Heart left ventricle (tissue), 16 donors: ENCODE measurements at regions not wholly inside any gene's neighbourhood (a gene's known extent, or its start where the extent isn't known, plus 50 kb on each side); places are given as distances from the start of the nearest gene placed in this dataset.

ENCODE experiments used
- ATAC-seq, 4 donors: fragments of 200-7000 bp; cut with Tn5 transposase; one replicate each; pipeline ENCODE4 v1.9.1; 2020 to 2022; ENCODE audit warnings: moderate library complexity in 4 of 4, mild to moderate bottlenecking in 3 of 4, moderate number of reproducible peaks in 1 of 4
- DNase-seq, 5 donors: peaks; one replicate each; pipeline ENCODE4 v3.0.0-alpha.2; 2020
- H3K27ac ChIP-seq, 12 donors: fragments of 200-600 bp; sonication (generic) in 4 of 12; one replicate each; pipeline versions ENCODE4 v1.5.0 to v1.8.0; 2016 to 2022; ENCODE audit warnings: mild to moderate bottlenecking in 2 of 12
- H3K27me3 ChIP-seq, 9 donors: fragments of 200-600 bp; sonication (generic) in 2 of 9; one replicate each; pipeline versions ENCODE4 v1.5.1 to v1.8.0; 2016 to 2022; ENCODE audit warnings: mild to moderate bottlenecking in 3 of 9
- H3K36me3 ChIP-seq, 9 donors: fragments of 200-600 bp; sonication (generic) in 2 of 9; one replicate each; pipeline versions ENCODE4 v1.5.0 to v1.8.0; 2018 to 2022; ENCODE audit warnings: mild to moderate bottlenecking in 2 of 9
- H3K4me1 ChIP-seq, 12 donors: fragments of 200-600 bp; sonication (generic) in 4 of 12; one replicate each; pipeline versions ENCODE4 v1.5.0 to v1.8.0; 2016 to 2022; ENCODE audit warnings: mild to moderate bottlenecking in 3 of 12
- H3K4me3 ChIP-seq, 12 donors: fragments of 200-600 bp; sonication (generic) in 4 of 12; one replicate each; pipeline versions ENCODE4 v1.5.0 to v1.8.0; 2017 to 2022; ENCODE audit warnings: mild to moderate bottlenecking in 9 of 12, moderate library complexity in 4 of 12
- H3K9me3 ChIP-seq, 12 donors: fragments of 200-600 bp; sonication (generic) in 4 of 12; one replicate each; pipeline versions ENCODE4 v1.5.0 to v1.8.0; 2016 to 2022; ENCODE audit warnings: mild to moderate bottlenecking in 1 of 12
- CTCF ChIP-seq, 12 donors: fragments of 200-600 bp; sonication (generic) in 4 of 12; IDR thresholded peaks; one replicate each; pipeline versions ENCODE4 v1.5.0 to v1.8.0; 2018 to 2022; ENCODE audit warnings: antibody characterized with exemption in 12 of 12, mild to moderate bottlenecking in 5 of 12
- POLR2A ChIP-seq, 2 donors: fragments of 450-650 bp; IDR thresholded peaks; one replicate each; pipeline ENCODE4 v1.6.1; 2017; ENCODE audit warnings: antibody characterized with exemption in 2 of 2, mild to moderate bottlenecking in 2 of 2, moderate library complexity in 2 of 2
- WGBS, 4 donors: extraction: QIAGEN DNeasy Blood & Tissue Kit in 2 of 4; methylation state at CpG; one replicate each; pipeline versions ENCODE4 v1.1.5 to v1.1.7; 2013 to 2018; 5-methylcytosine and 5-hydroxymethylcytosine counted together
- intact Hi-C, 10 donors: fragments of 100-400 bp; cut with DNase I; formaldehyde crosslinking; loops; one replicate each; pipeline versions ENCODE4 v1.11.1 to v1.14.2; 2022
- donor health status: ischemic (EF 13 %, LVEDD 7.1; RV severe dilation, severe dysfunction).
- donor health status: healthy with polysubstance abuse.
- donor health status: DM: no; HTN: yes; CAD: no.
- donor health status: DM: no; HTN: no; CAD: no.
- donor health status: ischemic (EF 25% LVEDD 6.9; RV normal size, moderate dysfunction).
- donor health status: ischemic (EF 25% LVEDD 5.7; RV mildly dilated, moderate dysfunction).
- donor health status: healthy.
- donor health status: DM: yes; HTN: yes; CAD: no.
- donor health status: ischemic (EF 35%, LVEDD 5.7; RV mildly dilated, moderate dysfunction).
- donor health status: nonischemic (EF 11% LVEDD 7.7; RV severe dilation, severe dysfunction).
- donor health status: DM: yes; HTN: yes; CAD: no.
- donor health status: PGD.
- donor health status: ischemic (EF 29% LVEDD 5.4; RV normal size, mild dysfunction).
- donor health status: nonischemic (EF 23%, LVEDD 6.1; RV moderate dilation, normal function).

- 77 to 92% (median 91%) methylated on average over 3 of the region's 3 CpGs for WGBS, 4 donors
- Histone ChIP-seq H3K36me3 (no peaks in the 10 kb centered on the region), H3K9me3 (no peaks in the 10 kb centered on the region), H3K27me3 (no peaks in the 10 kb centered on the region), H3K4me1 (no peaks in the 10 kb centered on the region), H3K27ac (no peak overlapping the region), H3K4me3 (no peak overlapping the region)
- TF ChIP-seq CTCF (IDR thresholded peaks at IDR 0.05), result no peak
- intact Hi-C loops, result no loop called here
- ATAC-seq (no peak), DNase-seq (no peak)
Observed at GRCh38 chr10:10223131-10223530, 794.5 kb upstream of the CELF2 start.

DNA sequence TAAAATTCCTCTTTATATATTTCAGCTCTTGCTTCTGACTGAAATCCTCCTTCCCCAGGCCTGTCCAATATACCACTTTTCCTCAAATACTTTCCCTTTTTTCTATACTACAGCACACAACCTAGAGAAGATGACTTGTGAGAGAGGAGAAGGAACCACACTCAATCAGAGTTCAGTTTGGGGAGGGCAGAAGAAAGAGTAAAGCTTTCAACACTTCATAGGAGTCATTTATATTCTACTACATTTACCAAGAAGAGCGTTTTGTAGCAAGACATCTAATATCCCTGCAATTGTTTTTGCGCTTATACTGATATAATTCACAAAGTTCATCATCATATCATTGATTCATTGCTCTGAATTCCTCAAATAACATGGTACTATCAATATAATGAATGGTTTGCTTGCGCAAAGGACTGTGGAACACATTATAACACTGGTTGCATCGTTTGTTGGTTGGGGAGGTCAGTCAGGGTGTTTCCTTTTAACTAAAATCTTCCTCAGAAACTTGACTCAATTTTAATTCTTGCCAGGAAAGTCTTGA is 792.5 kb upstream of the CELF2 start:
- DNase-seq, result no peak
- intact Hi-C loops, result no loop called here
- WGBS, 4 donors, result 56 to 74% (median 61%) methylated on average over 4 of the region's 4 CpGs

DNA sequence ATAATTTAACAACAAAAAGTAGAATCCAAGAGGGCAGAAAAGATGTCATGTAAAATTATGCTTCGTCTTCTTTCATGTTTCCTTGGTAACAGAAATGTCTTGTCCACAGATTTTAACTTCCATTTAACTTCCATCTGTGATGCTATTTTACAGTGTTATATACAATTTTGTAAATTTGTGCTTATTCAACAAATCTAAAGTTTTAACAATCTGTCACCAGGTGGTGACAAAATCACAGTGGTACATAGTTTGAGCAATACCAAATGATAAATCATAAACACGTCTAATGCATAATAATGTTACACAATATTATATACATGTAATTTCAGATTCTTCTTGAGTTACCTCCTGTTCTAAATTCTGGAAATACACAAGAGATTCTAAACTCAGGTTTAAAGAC is 784.4 kb upstream of the CELF2 start:
- intact Hi-C loops, result loop anchor here (1.0 to 10.0 kb wide), 6 partner anchors 442 to 1042 kb away; no protein-coding TSS in a partner anchor
- TF ChIP-seq CTCF (IDR thresholded peaks at IDR 0.05) (peak in 10 of 12 donors; percentile 7 to 56 (median 28)), POLR2A (IDR thresholded peaks at IDR 0.05) (no peak)
- H3K36me3 ChIP-seq, result no peaks in the 10 kb centered on the region
- peaks cover 0 to 8% (median 0%) of the 10 kb centered on the region in 12 donors for H3K9me3 ChIP-seq
- no peak overlapping the region for H3K27ac ChIP-seq
- no peaks in the 10 kb centered on the region for H3K4me1 ChIP-seq
- H3K27me3 ChIP-seq, result no peaks in the 10 kb centered on the region
- DNase-seq, result no peak
- no peak overlapping the region for H3K4me3 ChIP-seq
- no peak for ATAC-seq
- 43 to 51% (median 47%) methylated on average over 2 of the region's 2 CpGs for WGBS, 4 donors

More for the DNA sequence above, 792.5 kb upstream of the CELF2 start:
- Histone ChIP-seq H3K27ac (no peak overlapping the region), H3K36me3 (no peaks in the 10 kb centered on the region), H3K4me1 (no peaks in the 10 kb centered on the region), H3K4me3 (no peak overlapping the region), H3K27me3 (no peaks in the 10 kb centered on the region), H3K9me3 (peaks cover 0 to 8% (median 0%) of the 10 kb centered on the region in 12 donors)
- no peak for ATAC-seq
- no peak for TF ChIP-seq CTCF (IDR thresholded peaks at IDR 0.05)
- no peak for TF ChIP-seq POLR2A (IDR thresholded peaks at IDR 0.05)

- Histone ChIP-seq H3K27ac (no peak overlapping the region), H3K9me3 (peaks cover 0 to 2% (median 0%) of the 10 kb centered on the region in 12 donors), H3K36me3 (no peaks in the 10 kb centered on the region), H3K4me1 (no peaks in the 10 kb centered on the region), H3K27me3 (no peaks in the 10 kb centered on the region), H3K4me3 (no peak overlapping the region)
- ATAC-seq (no peak), DNase-seq (no peak)
- intact Hi-C loops, result loop anchor here in 7 of 10 donors (10.0 kb wide), 3 partner anchors 440 to 1040 kb away; no protein-coding TSS in a partner anchor
- WGBS, 4 donors, result 78 to 83% (median 81%) methylated on average over 3 of the region's 3 CpGs
- TF ChIP-seq CTCF (IDR thresholded peaks at IDR 0.05), result no peak
- no peak for TF ChIP-seq POLR2A (IDR thresholded peaks at IDR 0.05)
Observed at GRCh38 chr10:10235003-10235402, 782.7 kb upstream of the CELF2 start.
